CD4-positive, CD25-positive, alpha-beta regulatory T cell (primary cell): ENCODE measurements at regions not wholly inside any gene's neighbourhood (a gene's known extent, or its start where the extent isn't known, plus 50 kb on each side); places are given as distances from the start of the nearest gene placed in this dataset.

ENCODE experiments used
- ATAC-seq, 2 donors: fragments of 150-1000 bp; cut with Tn5 transposase; one replicate each; pipeline ENCODE4 v1.10.0; 2021; ENCODE audit warnings: low read depth in 2 of 2, moderate number of reproducible peaks in 2 of 2, moderate library complexity in 1 of 2
- DNase-seq, 3 donors: peaks; one replicate each; pipeline versions ENCODE4 v3.0.0 to v3.0.0-alpha.2; 2012 to 2022; ENCODE audit warnings: mixed read lengths in 1 of 3
- H3K27ac ChIP-seq: one replicate; pipeline ENCODE4 v1.7.0; 2013; ENCODE audit warnings: mild to moderate bottlenecking, low read length; ENCODE audit not compliant: insufficient read depth, poor library complexity, severe bottlenecking
- H3K27me3 ChIP-seq: one replicate; pipeline ENCODE4 v1.7.0; 2013; ENCODE audit warnings: low read length; ENCODE audit not compliant: control insufficient read depth, insufficient read depth
- H3K36me3 ChIP-seq: one replicate; pipeline ENCODE4 v1.7.0; 2013; ENCODE audit warnings: mild to moderate bottlenecking, low read length, moderate library complexity; ENCODE audit not compliant: control insufficient read depth, insufficient read depth
- H3K4me1 ChIP-seq: 2 replicates; pipeline ENCODE4 v1.7.0; 2013; ENCODE audit warnings: mild to moderate bottlenecking, low read length; ENCODE audit not compliant: insufficient read depth, control insufficient read depth, poor library complexity, severe bottlenecking
- H3K4me3 ChIP-seq: one replicate; pipeline ENCODE4 v1.7.0; 2013; ENCODE audit warnings: low read depth, mild to moderate bottlenecking, low read length, moderate library complexity
- H3K9me3 ChIP-seq, 2 experiments: 1 replicate in 1 of 2; 2 replicates in 1 of 2; pipeline ENCODE4 v1.7.0; 2013; ENCODE audit warnings: low read length in 2 of 2, mild to moderate bottlenecking in 1 of 2, moderate library complexity in 1 of 2; ENCODE audit not compliant: control insufficient read depth in 2 of 2
- H3K27ac Mint-ChIP-seq, 3 donors: one replicate each; pipeline ENCODE4 v1.8.0; 2020 to 2022; ENCODE audit warnings: mild to moderate bottlenecking in 3 of 3, mixed read lengths in 3 of 3, moderate library complexity in 2 of 3
- H3K27me3 Mint-ChIP-seq: one replicate; pipeline ENCODE4 v1.8.0; 2022; ENCODE audit warnings: mild to moderate bottlenecking, mixed read lengths
- H3K36me3 Mint-ChIP-seq: one replicate; pipeline ENCODE4 v1.8.0; 2020; ENCODE audit warnings: mixed read lengths
- H3K4me1 Mint-ChIP-seq, 4 donors: one replicate each; pipeline ENCODE4 v1.8.0; 2020 to 2022; ENCODE audit warnings: mixed read lengths in 4 of 4, mild to moderate bottlenecking in 1 of 4
- H3K4me3 Mint-ChIP-seq, 4 donors: one replicate each; pipeline ENCODE4 v1.8.0; 2020 to 2022; ENCODE audit warnings: mild to moderate bottlenecking in 4 of 4, mixed read lengths in 4 of 4, moderate library complexity in 3 of 4
- H3K9me3 Mint-ChIP-seq, 7 donors: one replicate each; pipeline ENCODE4 v1.8.0; 2020 to 2022; ENCODE audit warnings: mixed read lengths in 7 of 7, mild to moderate bottlenecking in 3 of 7, moderate library complexity in 2 of 7

GRCh38 chr15:98560338-98560737 lies 88.0 kb upstream of the IGF1R start:
- Mint-ChIP-seq H3K27ac (no peak overlapping the region), H3K4me3 (no peak overlapping the region)

GRCh38 chr15:98561169-98561941 lies 87.0 kb upstream of the IGF1R start:
- Mint-ChIP-seq H3K27me3 (no peaks in the 10 kb centered on the region), H3K4me3 (no peak overlapping the region), H3K4me1 (no peaks in the 10 kb centered on the region), H3K36me3 (no peaks in the 10 kb centered on the region), H3K9me3 (peaks cover 0 to 1% (median 0%) of the 10 kb centered on the region in 7 donors), H3K27ac (no peak overlapping the region)
- no peak overlapping the region for H3K27ac ChIP-seq
- no peak for ATAC-seq
- no peaks in the 10 kb centered on the region for H3K4me1 ChIP-seq
- H3K9me3 ChIP-seq: no peaks in the 10 kb centered on the region
- H3K27me3 ChIP-seq: no peaks in the 10 kb centered on the region
- no peak overlapping the region for H3K4me3 ChIP-seq
- no peaks in the 10 kb centered on the region for H3K36me3 ChIP-seq
- DNase-seq: no peak

More at GRCh38 chr15:98560338-98560737, 88.0 kb upstream of the IGF1R start:
- no peak for ATAC-seq
- no peaks in the 10 kb centered on the region for H3K9me3 ChIP-seq
- H3K4me1 ChIP-seq: no peaks in the 10 kb centered on the region
- Mint-ChIP-seq H3K36me3 (no peaks in the 10 kb centered on the region), H3K9me3 (peaks cover 0 to 1% (median 0%) of the 10 kb centered on the region in 7 donors), H3K4me1 (no peaks in the 10 kb centered on the region), H3K27me3 (no peaks in the 10 kb centered on the region)
- DNase-seq: no peak
- no peaks in the 10 kb centered on the region for H3K27me3 ChIP-seq
- no peak overlapping the region for H3K27ac ChIP-seq
- H3K36me3 ChIP-seq: no peaks in the 10 kb centered on the region
- H3K4me3 ChIP-seq: no peak overlapping the region

- Histone ChIP-seq H3K4me1 (no peaks in the 10 kb centered on the region), H3K4me3 (no peak overlapping the region), H3K27ac (no peak overlapping the region), H3K36me3 (no peaks in the 10 kb centered on the region), H3K9me3 (no peaks in the 10 kb centered on the region), H3K27me3 (no peaks in the 10 kb centered on the region)
- Mint-ChIP-seq H3K4me1 (no peaks in the 10 kb centered on the region), H3K9me3 (no peaks in the 10 kb centered on the region), H3K36me3 (no peaks in the 10 kb centered on the region), H3K27ac (no peak overlapping the region), H3K27me3 (no peaks in the 10 kb centered on the region), H3K4me3 (peak overlapping the region in 1 of 4 donors; percentile 71)
- DNase-seq (no peak), ATAC-seq (no peak)
These were observed 85.9 kb upstream of the IGF1R start for GRCh38 chr15:98562331-98562937.

- H3K4me3 ChIP-seq: no peak overlapping the region
- Mint-ChIP-seq H3K27me3 (no peaks in the 10 kb centered on the region), H3K4me3 (no peak overlapping the region), H3K27ac (no peak overlapping the region), H3K36me3 (no peaks in the 10 kb centered on the region), H3K4me1 (no peaks in the 10 kb centered on the region), H3K9me3 (no peaks in the 10 kb centered on the region)
- DNase-seq: no peak
- no peaks in the 10 kb centered on the region for H3K27me3 ChIP-seq
- no peaks in the 10 kb centered on the region for H3K36me3 ChIP-seq
- no peak overlapping the region for H3K27ac ChIP-seq
- no peaks in the 10 kb centered on the region for H3K4me1 ChIP-seq
- ATAC-seq: no peak
- H3K9me3 ChIP-seq: no peaks in the 10 kb centered on the region
These were observed 82.8 kb upstream of the IGF1R start for GRCh38 chr15:98565566-98565965.

GRCh38 chr15:98567951-98568350 lies 80.4 kb upstream of the IGF1R start:
- H3K9me3 ChIP-seq: no peaks in the 10 kb centered on the region
- no peaks in the 10 kb centered on the region for H3K36me3 ChIP-seq
- ATAC-seq (no peak), DNase-seq (no peak)
- H3K9me3 Mint-ChIP-seq: no peaks in the 10 kb centered on the region
- H3K27ac ChIP-seq: no peak overlapping the region
- no peaks in the 10 kb centered on the region for H3K27me3 ChIP-seq
- H3K27ac Mint-ChIP-seq: no peak overlapping the region
- H3K27me3 Mint-ChIP-seq: no peaks in the 10 kb centered on the region
- no peak overlapping the region for H3K4me3 Mint-ChIP-seq
- no peaks in the 10 kb centered on the region for H3K4me1 Mint-ChIP-seq
- no peaks in the 10 kb centered on the region for H3K4me1 ChIP-seq
- H3K4me3 ChIP-seq: no peak overlapping the region
- H3K36me3 Mint-ChIP-seq: no peaks in the 10 kb centered on the region

- Histone ChIP-seq H3K27me3 (no peaks in the 10 kb centered on the region), H3K36me3 (no peaks in the 10 kb centered on the region), H3K4me3 (no peak overlapping the region), H3K27ac (no peak overlapping the region), H3K4me1 (no peaks in the 10 kb centered on the region), H3K9me3 (no peaks in the 10 kb centered on the region)
- ATAC-seq (no peak), DNase-seq (no peak)
- Mint-ChIP-seq H3K27ac (no peak overlapping the region), H3K36me3 (no peaks in the 10 kb centered on the region), H3K4me1 (no peaks in the 10 kb centered on the region), H3K9me3 (no peaks in the 10 kb centered on the region), H3K27me3 (peaks cover under 1% of the 10 kb centered on the region), H3K4me3 (no peak overlapping the region)
These were observed 79.8 kb upstream of the IGF1R start for GRCh38 chr15:98568382-98569017.

GRCh38 chr15:98570119-98570518 lies 78.2 kb upstream of the IGF1R start:
- Mint-ChIP-seq H3K4me3 (no peak overlapping the region), H3K4me1 (no peaks in the 10 kb centered on the region), H3K27ac (no peak overlapping the region), H3K27me3 (peaks cover 4% of the 10 kb centered on the region), H3K36me3 (no peaks in the 10 kb centered on the region), H3K9me3 (no peaks in the 10 kb centered on the region)
- no peaks in the 10 kb centered on the region for H3K4me1 ChIP-seq
- H3K9me3 ChIP-seq: no peaks in the 10 kb centered on the region
- H3K36me3 ChIP-seq: no peaks in the 10 kb centered on the region
- no peak overlapping the region for H3K4me3 ChIP-seq
- no peaks in the 10 kb centered on the region for H3K27me3 ChIP-seq
- ATAC-seq: no peak
- no peak for DNase-seq
- H3K27ac ChIP-seq: no peak overlapping the region
